Fibroblast of lung (primary cell): ENCODE measurements at regions not wholly inside any gene's neighbourhood (a gene's known extent, or its start where the extent isn't known, plus 50 kb on each side); places are given as distances from the start of the nearest gene placed in this dataset.
"Not testable (repeated sequence)": the region's sequence is repeated elsewhere in the genome, so short reads cannot be mapped to it uniquely, and the experiment has no call there.

ENCODE experiments used
- CTCF ChIP-seq, 2 donors: IDR thresholded peaks in 1 of 2; conservative IDR thresholded peaks in 1 of 2; 1 replicate in 1 of 2; 2 replicates in 1 of 2; pipeline ENCODE4 v1.5.1; 2011 to 2012; ENCODE audit warnings: low read length in 2 of 2, control low read depth in 1 of 2, inconsistent platforms in 1 of 2, low read depth in 1 of 2, mild to moderate bottlenecking in 1 of 2
- EZH2 ChIP-seq: IDR thresholded peaks from 2 replicates; pipeline ENCODE4 v1.5.1; 2012; ENCODE audit warnings: low read length, control low read depth, mild to moderate bottlenecking; ENCODE audit errors: missing control alignments

- TF ChIP-seq CTCF (conservative IDR thresholded peaks at IDR 0.05 in 1 of 2, IDR thresholded peaks at IDR 0.05 in 1 of 2; ENCODE audit: low read depth in 1 of 2, low read length in 2 of 2); EZH2: not testable (repeated sequence)
Measured at GRCh38 chr9:87049929-87050608, 102.8 kb upstream of the GAS1 start.
